HEK293T (cell line): ENCODE measurements at regions not wholly inside any gene's neighbourhood (a gene's known extent, or its start where the extent isn't known, plus 50 kb on each side); places are given as distances from the start of the nearest gene placed in this dataset.

Source experiments
- FOXM1 ChIP-seq: fragments of 450-650 bp; IDR thresholded peaks from 2 replicates; pipeline ENCODE4 v1.6.1; 2017; ENCODE audit warnings: mild to moderate bottlenecking, borderline replicate concordance
- SP1 ChIP-seq: fragments of 450-650 bp; IDR thresholded peaks from 2 replicates; pipeline ENCODE4 v1.6.1; 2017

DNA sequence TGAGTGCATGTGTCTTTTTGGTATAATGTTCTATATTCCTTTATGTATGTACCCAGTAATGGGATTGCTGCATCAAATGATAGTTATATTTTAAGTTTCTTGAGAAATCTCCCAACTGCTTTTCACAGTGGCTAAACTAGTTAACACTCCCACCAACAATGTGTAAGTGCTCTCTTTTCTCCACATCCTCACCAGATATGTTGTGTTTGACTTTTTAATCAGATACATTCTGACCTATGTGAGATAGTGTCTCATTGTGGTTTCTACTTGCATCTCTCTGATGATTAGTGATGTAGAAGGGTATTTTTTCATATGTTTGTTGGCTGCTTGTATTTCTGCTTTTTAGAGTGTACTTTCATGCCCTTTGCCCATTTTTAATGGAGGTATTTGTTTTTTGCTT is 62.8 kb upstream of the ALG10B start:
- no peak for TF ChIP-seq FOXM1
- TF ChIP-seq SP1 = no peak
